Mesodermal cell (in vitro differentiated cells): ENCODE measurements at regions not wholly inside any gene's neighbourhood (a gene's known extent, or its start where the extent isn't known, plus 50 kb on each side); places are given as distances from the start of the nearest gene placed in this dataset.

Experiments
- H3K27ac ChIP-seq: 2 replicates; pipeline ENCODE4 v1.7.0; 2013; ENCODE audit warnings: mild to moderate bottlenecking, low read depth, low read length, moderate library complexity; ENCODE audit not compliant: severe bottlenecking
- H3K36me3 ChIP-seq: 2 replicates; pipeline ENCODE4 v1.7.1; 2013; ENCODE audit warnings: mild to moderate bottlenecking, low read length, moderate library complexity; ENCODE audit not compliant: control insufficient read depth, insufficient read depth
- H3K4me1 ChIP-seq: one replicate; pipeline ENCODE4 v1.7.1; 2013; ENCODE audit warnings: mild to moderate bottlenecking, low read length; ENCODE audit not compliant: insufficient read depth, control insufficient read depth, poor library complexity, severe bottlenecking
- H3K4me3 ChIP-seq: 2 replicates; pipeline ENCODE4 v1.7.0; 2013; ENCODE audit warnings: low read length, control low read depth, mild to moderate bottlenecking; ENCODE audit not compliant: insufficient read depth, poor library complexity, severe bottlenecking; ENCODE audit errors: extremely low read depth
- H3K9me3 ChIP-seq: 2 replicates; pipeline ENCODE4 v1.7.1; 2013; ENCODE audit warnings: mild to moderate bottlenecking, low read length, moderate library complexity; ENCODE audit not compliant: control insufficient read depth
- WGBS, 2 experiments: methylation state at CpG; one replicate each; pipeline ENCODE4 v1.1.5; 2013; ENCODE audit warnings: missing lambda C conversion rate in 2 of 2; ENCODE audit not compliant: insufficient coverage in 2 of 2; 5-methylcytosine and 5-hydroxymethylcytosine counted together

DNA sequence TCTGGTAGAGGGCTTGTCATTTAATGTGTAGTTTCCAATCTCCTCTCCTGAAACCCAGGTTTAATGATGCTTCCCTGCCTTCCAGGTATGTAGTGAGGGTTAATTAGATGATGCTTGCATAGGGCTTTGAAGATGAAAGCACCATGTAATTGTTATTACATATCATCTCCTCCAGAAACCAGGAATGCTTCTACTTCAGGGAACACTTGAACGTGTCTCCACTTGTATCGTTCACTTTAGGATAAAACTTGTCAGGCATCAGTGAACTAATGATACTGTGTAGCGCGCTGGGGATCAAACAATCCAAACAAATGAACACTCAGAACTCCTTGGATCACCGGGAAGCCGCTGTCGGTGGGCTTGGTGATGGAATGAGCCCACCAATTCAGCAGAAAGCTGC lies 260.9 kb upstream of the FZD8 start:
- WGBS, 2 experiments: 85 to 100% methylated on average over 3 to 7 of the region's 7 CpGs
- H3K27ac ChIP-seq: no peak overlapping the region

DNA sequence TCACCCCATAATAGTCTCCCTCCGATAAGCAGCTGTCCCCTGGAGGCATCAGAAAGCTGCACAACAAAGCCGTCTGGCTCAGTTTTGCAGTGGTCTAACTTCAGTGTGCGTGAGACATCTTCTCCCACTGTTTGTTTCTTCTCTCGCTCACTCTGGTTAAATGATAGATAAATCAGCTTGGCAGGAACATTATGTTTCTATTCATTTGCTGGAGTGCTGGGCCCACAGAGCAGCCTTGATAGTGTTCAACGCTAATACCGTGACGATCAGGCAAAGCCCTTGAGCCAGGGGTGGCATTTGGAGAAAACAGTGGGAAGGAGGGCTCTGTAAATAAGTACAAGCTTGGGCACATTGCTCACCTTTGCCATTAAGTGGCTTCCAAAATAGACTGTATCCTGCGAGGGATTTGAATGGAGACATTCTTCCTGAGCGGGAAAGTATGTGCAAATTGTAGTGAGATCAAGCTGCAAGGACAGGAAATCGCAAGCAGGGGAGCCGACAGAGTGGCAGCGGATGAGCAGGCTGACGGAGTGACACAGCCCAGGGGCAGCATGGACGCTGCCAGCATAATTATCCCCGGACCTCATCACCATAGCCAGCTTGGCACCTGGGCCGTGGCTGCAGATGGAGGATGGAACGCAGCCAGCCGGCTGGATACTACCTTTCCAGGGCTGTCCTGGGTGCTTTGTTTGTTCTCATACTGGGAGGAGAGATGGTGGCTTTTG lies 256.8 kb upstream of the FZD8 start:
- H3K4me1 ChIP-seq: peaks cover 11% of the 10 kb centered on the region
- no peaks in the 10 kb centered on the region for H3K36me3 ChIP-seq
- H3K9me3 ChIP-seq: no peaks in the 10 kb centered on the region
- no peak overlapping the region for H3K27ac ChIP-seq
- WGBS, 2 experiments: 87 to 89% methylated on average over 13 to 16 of the region's 18 CpGs
- no peak overlapping the region for H3K4me3 ChIP-seq

More for the DNA sequence above, 260.9 kb upstream of the FZD8 start:
- Histone ChIP-seq H3K4me1 (peaks cover 24% of the 10 kb centered on the region), H3K9me3 (peaks cover 6% of the 10 kb centered on the region), H3K4me3 (no peak overlapping the region), H3K36me3 (no peaks in the 10 kb centered on the region)

DNA sequence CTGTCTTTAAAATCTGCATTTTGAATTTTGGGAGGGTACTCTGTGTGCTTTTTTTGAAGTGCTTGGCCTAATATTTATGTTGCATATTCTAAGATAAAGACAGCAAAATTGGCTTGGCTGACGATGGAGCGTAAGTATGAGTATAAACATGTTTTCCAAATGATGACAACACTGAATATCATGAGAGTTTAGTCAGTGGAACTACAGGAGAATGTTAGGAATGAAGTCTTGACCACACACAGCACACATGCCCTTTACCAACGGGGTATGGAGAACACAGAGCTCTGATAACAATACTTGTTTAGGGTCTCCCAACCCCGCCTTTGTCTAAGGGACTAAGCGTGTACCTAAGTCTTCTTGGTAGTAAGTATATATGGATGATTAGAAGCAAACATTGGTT lies 253.9 kb upstream of the FZD8 start:
- WGBS, 2 experiments: 85 to 100% methylated on average over 4 to 5 of the region's 5 CpGs
- Histone ChIP-seq H3K9me3 (no peaks in the 10 kb centered on the region), H3K36me3 (no peaks in the 10 kb centered on the region), H3K4me1 (peaks cover 14% of the 10 kb centered on the region), H3K27ac (no peak overlapping the region), H3K4me3 (no peak overlapping the region)

DNA sequence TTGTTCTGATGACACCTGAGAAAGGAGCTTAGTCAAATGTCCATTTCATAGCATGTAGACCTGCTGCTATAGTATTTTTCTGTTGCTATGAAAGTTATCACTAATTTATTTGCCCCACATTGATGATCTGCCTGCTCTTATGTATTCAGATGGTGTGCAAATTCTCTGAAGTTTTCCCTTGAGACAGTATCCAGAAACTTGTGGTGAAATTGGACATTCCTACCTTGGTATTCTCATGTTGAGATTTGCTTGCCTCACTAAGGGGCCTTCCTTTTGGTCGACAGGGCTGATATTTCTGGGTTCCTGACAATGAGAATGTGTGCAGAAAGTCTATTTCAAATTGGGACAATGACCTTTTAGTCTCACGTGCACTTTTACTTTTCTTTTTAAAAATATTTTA lies 253.2 kb upstream of the FZD8 start:
- peaks cover 21% of the 10 kb centered on the region for H3K4me1 ChIP-seq
- no peak overlapping the region for H3K27ac ChIP-seq
- no peaks in the 10 kb centered on the region for H3K36me3 ChIP-seq
- no peaks in the 10 kb centered on the region for H3K9me3 ChIP-seq
- no peak overlapping the region for H3K4me3 ChIP-seq
- WGBS, 2 experiments: 80 to 83% methylated on average over 1 of the region's 2 CpGs

DNA sequence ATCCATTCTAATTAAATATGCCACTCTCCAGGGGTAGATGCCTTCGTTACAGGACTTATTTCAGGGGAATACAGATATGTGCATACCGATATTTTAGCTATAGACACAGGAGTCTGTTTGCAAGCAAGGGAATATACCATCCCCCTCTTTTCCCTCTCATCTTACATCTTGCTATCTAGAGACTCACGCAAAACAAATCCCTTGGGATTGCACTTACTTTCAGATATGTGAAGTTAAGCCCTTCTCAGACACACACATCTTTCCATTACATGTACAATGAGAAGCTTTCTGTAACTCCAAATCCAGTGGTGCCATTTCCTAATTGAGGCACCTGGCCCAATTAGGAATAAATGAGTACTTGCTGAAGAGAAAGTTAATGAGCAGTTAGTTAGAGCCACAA lies 250.4 kb upstream of the FZD8 start:
- Histone ChIP-seq H3K4me3 (no peak overlapping the region), H3K4me1 (peaks cover 13% of the 10 kb centered on the region), H3K27ac (no peak overlapping the region), H3K36me3 (no peaks in the 10 kb centered on the region), H3K9me3 (peaks cover 3% of the 10 kb centered on the region)
- WGBS, 2 experiments: 83% methylated on average over 1 of the region's 3 CpGs; no CpG with 5 or more reads in 1 of the 2 experiments

DNA sequence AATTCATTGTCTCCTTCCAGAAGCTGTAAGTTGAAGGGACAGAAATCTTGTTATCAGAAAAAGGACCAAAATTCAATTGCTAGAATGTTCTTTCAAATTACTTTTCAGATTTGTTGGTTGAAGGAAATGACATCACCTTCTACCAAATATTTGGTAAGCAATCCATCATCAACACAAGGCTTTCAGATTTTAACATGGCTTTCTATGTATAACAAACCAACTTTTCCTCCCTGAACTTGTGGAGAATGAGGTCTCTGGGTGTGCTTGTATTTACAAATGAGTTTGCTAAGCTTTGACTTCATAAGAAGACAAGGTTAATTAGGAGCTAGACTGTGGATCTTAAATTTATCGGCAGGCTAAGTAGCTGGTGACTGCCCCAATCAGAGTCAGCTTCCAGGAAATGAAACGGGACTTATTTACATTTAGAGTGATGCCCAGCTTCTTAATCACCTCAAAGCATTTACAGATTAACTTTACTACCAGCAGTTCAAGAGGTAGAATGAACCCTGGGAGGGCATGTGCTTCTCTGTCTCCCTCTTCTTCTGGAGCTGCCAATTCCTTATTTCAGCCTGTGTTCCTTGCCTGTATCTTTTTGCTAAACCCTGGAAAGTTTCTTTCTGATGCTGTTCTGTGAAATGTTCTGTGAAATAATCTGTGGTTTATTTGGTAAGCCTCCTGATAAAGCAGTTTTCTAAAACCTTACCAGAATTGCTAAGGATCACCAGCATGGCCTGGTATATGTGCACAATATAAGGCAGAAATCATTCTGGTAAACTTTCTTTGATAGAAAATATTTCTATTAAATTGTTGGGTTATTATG lies 248.8 kb upstream of the FZD8 start:
- Histone ChIP-seq H3K4me1 (peaks cover 13% of the 10 kb centered on the region), H3K27ac (peak overlapping the region; percentile 51), H3K9me3 (peaks cover 3% of the 10 kb centered on the region), H3K36me3 (no peaks in the 10 kb centered on the region), H3K4me3 (no peak overlapping the region)
- WGBS, 2 experiments: 74 to 93% methylated on average over 2 of the region's 2 CpGs

DNA sequence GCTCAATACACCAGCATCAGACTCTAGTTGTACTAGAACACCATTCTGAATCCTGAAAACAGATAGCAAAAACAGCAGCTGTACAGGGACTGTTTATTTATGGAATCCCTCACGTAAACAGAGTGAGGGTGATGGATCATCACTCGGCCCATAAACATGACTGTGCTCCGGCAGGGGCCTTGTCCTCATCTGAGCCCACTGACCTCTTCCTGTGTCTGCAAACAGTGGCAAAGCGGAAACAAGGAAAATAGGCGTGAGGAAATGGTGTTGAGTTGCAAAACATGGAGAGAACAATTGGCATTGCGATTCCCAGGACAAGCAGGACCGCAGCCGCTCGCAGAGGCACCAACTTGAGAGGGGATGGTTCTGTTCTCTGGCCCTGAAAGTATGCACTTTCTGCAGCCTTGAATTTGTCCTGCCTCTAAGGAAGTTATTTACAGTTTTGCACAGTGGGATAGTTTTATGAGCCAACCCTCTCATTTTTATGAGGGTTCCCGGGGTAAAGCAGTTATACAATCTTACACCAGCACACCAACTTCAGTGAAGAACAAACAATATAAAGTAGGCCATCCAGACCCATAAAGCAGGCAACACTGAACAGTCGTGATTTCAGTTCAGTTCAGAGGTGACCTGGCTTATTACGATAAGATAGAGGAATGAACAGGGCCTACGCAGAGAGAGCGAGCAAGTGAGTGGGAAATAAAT lies 248.0 kb upstream of the FZD8 start:
- 85 to 86% methylated on average over 11 to 13 of the region's 14 CpGs for WGBS, 2 experiments
- no peaks in the 10 kb centered on the region for H3K36me3 ChIP-seq
- peak overlapping the region; percentile 51 for H3K27ac ChIP-seq
- peaks cover 3% of the 10 kb centered on the region for H3K9me3 ChIP-seq
- H3K4me1 ChIP-seq: peaks cover 13% of the 10 kb centered on the region
- no peak overlapping the region for H3K4me3 ChIP-seq

DNA sequence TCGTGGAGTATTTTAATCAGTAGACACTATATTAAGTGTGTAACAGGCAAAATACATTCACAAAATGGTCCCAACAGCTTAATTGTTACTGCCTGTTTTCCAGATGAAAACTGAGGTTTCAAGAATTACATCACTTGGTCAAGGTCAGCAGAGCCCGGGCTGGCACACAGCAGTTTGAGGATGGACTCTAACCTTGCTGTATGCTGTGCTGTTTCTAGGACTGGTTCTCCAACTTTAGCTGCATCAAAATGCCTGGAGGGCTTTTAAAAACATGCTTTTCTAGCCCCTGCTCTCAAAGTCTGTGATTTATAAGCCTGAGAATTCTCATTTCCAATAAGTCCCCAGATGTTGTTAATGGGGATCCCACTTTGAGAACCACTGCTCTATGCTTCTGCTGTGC lies 247.1 kb upstream of the FZD8 start:
- 83 to 100% methylated on average over 1 of the region's 2 CpGs for WGBS, 2 experiments
- Histone ChIP-seq H3K4me1 (peaks cover 13% of the 10 kb centered on the region), H3K27ac (no peak overlapping the region), H3K9me3 (peaks cover 3% of the 10 kb centered on the region), H3K36me3 (no peaks in the 10 kb centered on the region), H3K4me3 (no peak overlapping the region)

DNA sequence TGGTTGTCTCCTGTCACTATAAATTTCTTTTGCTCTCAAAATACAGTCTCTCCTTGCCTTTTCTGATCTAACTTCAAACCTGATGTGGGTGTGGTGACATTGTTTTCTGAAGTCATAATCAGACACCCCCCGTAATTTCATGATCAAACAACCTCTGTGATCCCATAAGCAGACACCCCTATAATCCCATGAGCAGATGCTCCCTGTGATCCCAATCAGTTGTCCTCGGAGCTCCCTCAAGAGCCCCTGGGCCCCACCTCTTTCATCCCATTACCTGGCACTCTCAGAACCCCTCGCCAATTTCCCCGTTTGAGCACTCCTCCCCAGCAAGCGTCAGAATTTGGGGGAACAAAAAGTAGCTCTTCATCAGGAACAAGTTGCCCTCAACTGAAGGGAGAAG lies 246.3 kb upstream of the FZD8 start:
- H3K4me1 ChIP-seq: peaks cover 13% of the 10 kb centered on the region
- 87 to 92% methylated on average over 1 to 2 of the region's 5 CpGs for WGBS, 2 experiments
- no peak overlapping the region for H3K4me3 ChIP-seq
- no peaks in the 10 kb centered on the region for H3K36me3 ChIP-seq
- H3K9me3 ChIP-seq: peaks cover 3% of the 10 kb centered on the region
- H3K27ac ChIP-seq: no peak overlapping the region

DNA sequence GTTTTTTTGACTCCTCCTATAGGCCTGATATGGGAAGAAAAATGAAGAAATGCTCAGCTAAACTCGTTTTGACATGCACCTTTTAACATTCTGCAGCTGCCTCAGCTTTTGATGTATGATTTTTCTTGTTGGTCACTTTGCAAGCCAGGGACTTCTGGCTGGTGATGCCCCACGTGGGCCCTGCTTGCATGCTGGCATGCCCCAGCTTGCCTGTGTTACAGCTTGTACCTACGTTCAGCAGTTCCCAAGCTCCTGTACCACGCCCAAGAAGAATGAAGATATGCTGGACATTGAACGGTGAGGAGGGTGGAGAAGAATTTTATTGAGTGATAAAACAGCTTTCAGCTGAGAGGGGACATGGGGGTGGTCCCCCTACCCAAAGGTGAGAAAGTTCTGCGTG lies 245.6 kb upstream of the FZD8 start:
- WGBS, 2 experiments: 89 to 94% methylated on average over 6 of the region's 6 CpGs
- no peak overlapping the region for H3K27ac ChIP-seq
- H3K4me1 ChIP-seq: peaks cover 13% of the 10 kb centered on the region
- H3K9me3 ChIP-seq: peaks cover 3% of the 10 kb centered on the region
- H3K36me3 ChIP-seq: no peaks in the 10 kb centered on the region
- no peak overlapping the region for H3K4me3 ChIP-seq
